SK-MEL-5 (cell line): ENCODE measurements at regions not wholly inside any gene's neighbourhood (a gene's known extent, or its start where the extent isn't known, plus 50 kb on each side); places are given as distances from the start of the nearest gene placed in this dataset.
"Not testable (repeated sequence)": the region's sequence is repeated elsewhere in the genome, so short reads cannot be mapped to it uniquely, and the experiment has no call there.

Experiments used
- DNase-seq: peaks from one replicate; pipeline ENCODE4 v3.0.0-alpha.2; 2016; ENCODE audit warnings: low read depth, low spot score
- in situ Hi-C: cut with HindIII; loops from 2 replicates; pipeline ENCODE4 v1.10.0; 2016; ENCODE audit warnings: low sequenced_read_pairs, high pct_unique_total_duplicates, low pct_unique_long_range_greater_than_20kb

DNA sequence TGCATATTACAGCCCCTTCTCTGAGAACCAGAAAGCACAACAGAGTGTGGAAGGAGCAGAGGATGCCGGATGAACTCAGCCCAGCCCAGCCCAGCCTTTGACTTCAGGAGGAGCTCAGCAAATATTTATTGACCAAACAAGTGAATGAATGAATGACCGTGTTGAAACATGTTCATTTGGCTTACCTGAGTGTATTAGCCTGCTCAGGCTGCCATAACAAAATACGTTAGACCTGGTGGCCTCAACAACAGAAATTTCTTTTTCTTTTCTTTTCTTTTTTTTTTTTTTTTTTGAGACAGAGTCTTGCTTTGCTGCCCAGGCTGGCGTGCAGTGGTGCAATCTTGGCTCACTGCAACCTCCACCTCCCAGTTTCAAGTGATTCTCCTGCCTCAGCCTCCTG lies 164.7 kb downstream of the RGS9 start:
- DNase-seq, in situ Hi-C loops: not testable (repeated sequence)

DNA sequence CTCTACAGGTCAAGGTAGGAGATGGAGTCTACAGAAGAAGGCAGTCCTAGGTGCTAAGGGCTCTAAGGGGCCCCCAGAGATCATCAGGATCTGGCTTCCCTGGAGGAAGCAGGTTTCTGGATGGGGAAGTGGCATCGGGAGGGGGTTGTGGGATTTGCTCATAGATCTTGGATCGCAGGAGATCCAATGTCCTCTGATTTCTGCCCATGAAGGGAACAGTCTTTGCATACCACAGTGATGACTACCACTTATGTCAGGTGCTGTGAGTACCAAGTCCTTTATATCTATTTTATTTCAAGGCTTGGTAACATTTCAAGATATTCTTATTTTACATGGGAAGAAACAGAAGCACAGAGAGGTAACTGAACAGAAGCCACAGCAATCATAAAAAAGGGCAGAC lies 164.0 kb downstream of the RGS9 start:
- DNase-seq: no peak
- in situ Hi-C loops: no loop called here

DNA sequence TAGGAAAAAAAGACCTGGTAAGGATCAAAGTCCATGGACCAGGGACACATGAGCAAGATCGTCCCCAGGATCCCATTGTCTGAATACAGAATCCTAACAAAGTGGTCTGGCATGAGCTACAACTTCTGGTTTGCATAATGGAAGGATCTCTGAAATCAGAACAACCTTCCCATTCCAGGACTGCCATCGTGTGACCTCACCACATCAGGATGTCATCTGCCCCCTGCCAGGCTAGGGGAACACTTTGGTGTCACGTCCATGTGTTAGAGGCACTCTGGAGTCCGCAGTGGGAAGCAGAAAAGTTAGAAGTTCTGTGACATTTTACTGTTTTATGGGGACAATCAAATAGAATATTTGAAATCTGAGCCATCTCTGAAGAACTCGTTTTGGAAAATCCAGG lies 160.7 kb downstream of the RGS9 start:
- in situ Hi-C loops: no loop called here
- DNase-seq: no peak

GRCh38 chr17:65297384-65297783 lies 160.2 kb downstream of the RGS9 start:
- in situ Hi-C loops: no loop called here
- no peak for DNase-seq

GRCh38 chr17:65294181-65294719 lies 157.1 kb downstream of the RGS9 start:
- in situ Hi-C loops: no loop called here
- DNase-seq: peak; percentile 90

- in situ Hi-C loops: no loop called here
- no peak for DNase-seq
These were observed 156.5 kb downstream of the RGS9 start for GRCh38 chr17:65293584-65294180.

DNA sequence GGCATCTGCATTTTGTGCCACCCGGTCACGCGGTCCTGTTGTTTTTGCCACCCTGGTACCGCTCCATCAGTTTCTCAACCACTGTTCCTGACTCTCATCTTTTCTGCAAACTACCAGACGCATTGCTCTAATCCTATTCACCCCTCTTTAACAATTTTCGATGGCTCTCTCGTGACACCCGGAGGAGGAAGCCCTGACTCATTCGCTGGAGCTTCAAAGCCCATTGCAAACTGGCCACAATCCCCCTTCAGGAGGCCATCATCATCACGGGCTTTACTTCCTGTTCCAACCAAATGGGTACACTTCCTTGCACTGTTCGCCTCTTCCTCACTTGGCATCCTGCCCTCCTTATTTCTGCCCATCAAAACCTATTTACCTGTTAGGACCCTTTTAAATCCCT lies 155.3 kb downstream of the RGS9 start:
- DNase-seq: peak; percentile 30
- in situ Hi-C loops: no loop called here

DNA sequence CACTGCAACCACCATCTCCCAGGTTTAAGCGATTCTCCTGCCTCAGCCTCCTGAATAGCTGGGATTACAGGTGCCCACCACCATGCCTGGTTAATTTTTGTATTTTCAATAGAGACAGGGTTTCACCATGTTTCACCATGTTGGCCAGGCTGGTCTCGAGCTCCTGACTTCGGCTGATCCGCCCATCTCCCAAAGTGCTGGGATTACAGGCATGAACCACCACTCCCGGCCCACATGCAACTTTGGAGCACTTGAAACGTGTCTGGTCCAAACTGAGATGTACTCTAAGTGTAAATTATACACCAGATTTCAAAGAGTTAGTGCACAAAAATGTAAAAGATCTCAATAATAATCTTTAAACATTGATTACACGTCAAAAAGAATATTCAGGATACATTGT lies 154.1 kb downstream of the RGS9 start:
- in situ Hi-C loops, DNase-seq: not testable (repeated sequence)

- DNase-seq: no peak
- in situ Hi-C loops: no loop called here
These were observed 153.4 kb downstream of the RGS9 start for GRCh38 chr17:65290616-65291015.

GRCh38 chr17:65290056-65290455 lies 152.9 kb downstream of the RGS9 start:
- no peak for DNase-seq
- in situ Hi-C loops: no loop called here

DNA sequence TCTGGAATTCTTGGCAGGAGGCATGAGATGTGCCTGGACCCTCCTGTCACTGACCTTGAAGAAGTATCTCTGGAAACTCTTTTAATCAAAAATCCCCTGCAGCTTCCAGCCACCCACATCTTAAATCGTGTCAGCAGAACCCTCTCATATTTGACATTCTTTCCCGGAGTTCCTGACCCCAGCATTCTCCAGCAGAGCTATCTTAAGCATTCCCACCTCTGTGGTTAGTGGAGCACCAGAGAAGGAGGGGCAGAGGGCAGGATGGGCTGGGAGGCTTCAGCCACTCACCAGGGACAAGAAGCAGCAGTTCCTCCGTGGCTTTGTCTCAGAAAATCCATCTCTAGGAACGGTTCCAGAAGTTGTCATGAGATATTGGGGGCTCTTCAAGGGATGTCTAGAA lies 149.9 kb downstream of the RGS9 start:
- DNase-seq: no peak
- in situ Hi-C loops: no loop called here

DNA sequence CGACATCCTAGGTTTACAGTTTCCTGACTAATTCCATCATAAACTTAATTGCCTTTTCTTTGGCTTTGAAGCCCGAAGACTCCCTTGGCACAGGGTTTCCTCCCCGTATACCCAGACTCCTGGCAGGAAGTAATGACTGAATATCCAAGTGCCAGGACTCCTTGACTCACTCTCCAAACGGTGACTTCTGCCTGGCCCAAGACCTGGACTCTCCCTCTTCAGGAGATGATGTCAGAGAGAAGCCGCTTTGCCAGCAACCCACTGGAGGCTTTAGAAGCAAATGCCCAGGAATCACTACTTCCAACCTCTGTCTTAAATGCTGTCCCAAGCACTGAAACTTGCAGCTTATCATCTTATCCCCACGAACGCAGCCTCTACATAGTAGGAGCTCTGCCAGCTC lies 146.5 kb downstream of the RGS9 start:
- in situ Hi-C loops: no loop called here

DNA sequence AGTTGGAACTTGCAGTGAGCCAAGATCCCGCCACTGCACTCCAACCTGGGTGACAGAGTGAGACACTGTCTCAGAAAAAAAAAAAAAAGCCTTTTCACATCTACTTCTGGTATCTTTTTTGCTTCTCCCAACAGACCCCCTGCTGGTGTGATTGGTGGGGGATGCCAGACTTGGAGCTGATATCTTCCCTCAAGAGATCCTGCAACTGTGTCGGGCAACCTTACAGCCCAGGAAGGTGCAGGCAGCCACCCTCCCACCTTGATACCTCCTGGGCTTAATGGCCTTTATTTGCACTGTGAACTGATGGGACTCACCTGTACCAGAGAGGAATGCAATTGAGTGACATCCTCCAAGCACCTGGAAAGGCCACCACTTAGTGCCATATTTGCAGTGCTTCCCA lies 142.3 kb downstream of the RGS9 start:
- in situ Hi-C loops: no loop called here
- DNase-seq: no peak

More for the DNA sequence above, 146.5 kb downstream of the RGS9 start:
- no peak for DNase-seq

DNA sequence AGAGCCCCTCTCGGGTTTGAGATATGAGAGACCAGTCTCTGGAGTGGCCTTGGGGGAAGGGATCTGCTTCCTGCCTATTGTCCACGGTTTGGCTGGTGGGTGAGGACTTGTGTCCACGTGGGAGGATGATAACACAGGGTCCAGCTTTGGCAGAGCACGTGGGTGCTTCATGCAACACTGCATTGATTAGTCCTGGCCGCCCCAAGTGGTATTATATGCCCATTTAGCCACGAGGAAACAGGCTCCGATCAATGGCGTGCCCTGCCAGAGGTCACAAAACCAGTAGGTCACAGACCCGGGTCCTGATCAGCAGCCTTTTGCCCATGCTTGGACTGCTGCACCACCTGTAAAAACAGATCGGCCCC lies 141.6 kb downstream of the RGS9 start:
- in situ Hi-C loops: no loop called here
- no peak for DNase-seq

GRCh38 chr17:65278050-65278819 lies 141.1 kb downstream of the RGS9 start:
- peak; percentile 78 for DNase-seq
- in situ Hi-C loops: no loop called here

GRCh38 chr17:65277576-65277975 lies 140.4 kb downstream of the RGS9 start:
- no peak for DNase-seq
- in situ Hi-C loops: no loop called here
